ENCODE measurements at regions not wholly inside any gene's neighbourhood (a gene's known extent, or its start where the extent isn't known, plus 50 kb on each side); places are given as distances from the start of the nearest gene placed in this dataset.
A peak's percentile ranks its signal among the peaks of the same experiment; 100 is the strongest.

- in situ Hi-C loops (cut with HindIII; ENCODE audit: low sequenced_read_pairs) = no loop called here
- H3K4me3 ChIP-seq (ENCODE audit: low read depth, low read length) = no peak overlapping the region
- DNase-seq (ENCODE audit: low read depth) = no peak
- no peak for TF ChIP-seq CTCF (IDR thresholded peaks at IDR 0.05; ENCODE audit: low read depth, low read length, missing control alignments)
Measured at GRCh38 chr9:13580131-13580530, 300.6 kb upstream of the MPDZ start.

- DNase-seq (ENCODE audit: low read depth) = no peak
- in situ Hi-C loops (cut with HindIII; ENCODE audit: low sequenced_read_pairs) = no loop called here
- H3K4me3 ChIP-seq (ENCODE audit: low read depth, low read length) = no peak overlapping the region
- TF ChIP-seq CTCF (IDR thresholded peaks at IDR 0.05; ENCODE audit: low read depth, low read length, missing control alignments) = no peak
Measured at GRCh38 chr9:13576101-13576500, 296.6 kb upstream of the MPDZ start.

GRCh38 chr9:13575558-13575957, 296.1 kb upstream of the MPDZ start:
- in situ Hi-C loops (cut with HindIII; ENCODE audit: low sequenced_read_pairs) = no loop called here

GRCh38 chr9:13570068-13570974, 290.8 kb upstream of the MPDZ start:
- no peak overlapping the region for H3K4me3 ChIP-seq (ENCODE audit: low read depth, low read length)
- in situ Hi-C loops (cut with HindIII; ENCODE audit: low sequenced_read_pairs) = no loop called here
- no peak for DNase-seq (ENCODE audit: low read depth)
- TF ChIP-seq CTCF (IDR thresholded peaks at IDR 0.05; ENCODE audit: low read depth, low read length, missing control alignments) = no peak

More at GRCh38 chr9:13575558-13575957, 296.1 kb upstream of the MPDZ start:
- DNase-seq (ENCODE audit: low read depth) = no peak
- no peak overlapping the region for H3K4me3 ChIP-seq (ENCODE audit: low read depth, low read length)
- no peak for TF ChIP-seq CTCF (IDR thresholded peaks at IDR 0.05; ENCODE audit: low read depth, low read length, missing control alignments)

- no peak for TF ChIP-seq CTCF (IDR thresholded peaks at IDR 0.05; ENCODE audit: low read depth, low read length, missing control alignments)
- H3K4me3 ChIP-seq (ENCODE audit: low read depth, low read length) = no peak overlapping the region
- DNase-seq (ENCODE audit: low read depth) = no peak
- in situ Hi-C loops (cut with HindIII; ENCODE audit: low sequenced_read_pairs) = no loop called here
Measured at GRCh38 chr9:13569602-13570067, 290.1 kb upstream of the MPDZ start.

GRCh38 chr9:13568841-13569601, 289.5 kb upstream of the MPDZ start:
- TF ChIP-seq CTCF (IDR thresholded peaks at IDR 0.05; ENCODE audit: low read depth, low read length, missing control alignments) = no peak
- DNase-seq (ENCODE audit: low read depth) = no peak
- in situ Hi-C loops (cut with HindIII; ENCODE audit: low sequenced_read_pairs) = no loop called here
- peak overlapping the region; percentile 27 for H3K4me3 ChIP-seq (ENCODE audit: low read depth, low read length)
